ENCODE measurements at regions not wholly inside any gene's neighbourhood (a gene's known extent, or its start where the extent isn't known, plus 50 kb on each side); places are given as distances from the start of the nearest gene placed in this dataset.

GRCh38 chr5:4038994-4039393 lies 443.4 kb downstream of the IRX1 start (continued):
- TF ChIP-seq ZNF462 (CRISPR knock-in tag; IDR thresholded peaks at IDR 0.05), result no peak
- TF ChIP-seq POLR2AphosphoS5 (IDR thresholded peaks at IDR 0.05; ENCODE audit: low read depth), result no peak

- ATAC-seq, result no peak
- no peak for TF ChIP-seq ETS1 (IDR thresholded peaks at IDR 0.05)
- no peak for TF ChIP-seq CREB1 (CRISPR knock-in tag; IDR thresholded peaks at IDR 0.05; ENCODE audit: low read depth)
- TF ChIP-seq EZH2phosphoT487 (IDR thresholded peaks at IDR 0.05; ENCODE audit: unreplicated experiment), result no peak
- TF ChIP-seq CTCF (conservative IDR thresholded peaks at IDR 0.05; ENCODE audit: low read depth in 2 of 2), result no peak
- TF ChIP-seq NANOG (IDR thresholded peaks at IDR 0.05; ENCODE audit: borderline replicate concordance), result no peak
- TF ChIP-seq POLR2AphosphoS5 (IDR thresholded peaks at IDR 0.05; ENCODE audit: low read depth), result no peak
- TF ChIP-seq ZNF114 (CRISPR knock-in tag; IDR thresholded peaks at IDR 0.05), result no peak
- no peak for TF ChIP-seq ZNF331 (CRISPR knock-in tag; IDR thresholded peaks at IDR 0.05; ENCODE audit: low read depth)
- TF ChIP-seq STAT1 (IDR thresholded peaks at IDR 0.05; ENCODE audit: unreplicated experiment), result no peak
- TF ChIP-seq JUNB (IDR thresholded peaks at IDR 0.05; ENCODE audit: unreplicated experiment), result no peak
- TF ChIP-seq REST (IDR thresholded peaks at IDR 0.05; ENCODE audit: unreplicated experiment), result no peak
- no peak for TF ChIP-seq EZH2 (IDR thresholded peaks at IDR 0.05; ENCODE audit: low read depth, unreplicated experiment)
Measured at GRCh38 chr5:4042311-4042710, 446.7 kb downstream of the IRX1 start.

More at GRCh38 chr5:4042311-4042710, 446.7 kb downstream of the IRX1 start:
- no peaks in the 10 kb centered on the region for H3K27me3 Mint-ChIP-seq (ENCODE audit: insufficient read depth, low read depth, poor library complexity)
- no peak for DNase-seq (ENCODE audit: low spot score)
- H3K4me2 ChIP-seq, result no peak overlapping the region
- no peaks in the 10 kb centered on the region for H3K27me3 ChIP-seq (ENCODE audit: insufficient read depth)
- H3K9me3 Mint-ChIP-seq, result no peaks in the 10 kb centered on the region; the same call in 2 of the 3 replicates
- H3K27ac ChIP-seq (ENCODE audit: low read depth), result no peak overlapping the region
- no peaks in the 10 kb centered on the region for H3F3A ChIP-seq (replicated peaks; ENCODE audit: low read depth)
- no peaks in the 10 kb centered on the region for H4K20me1 ChIP-seq (replicated peaks; ENCODE audit: insufficient read depth)
- no peaks in the 10 kb centered on the region for H3K79me2 ChIP-seq (replicated peaks; ENCODE audit: insufficient read depth)
- no peaks in the 10 kb centered on the region for H3K36me3 ChIP-seq (ENCODE audit: insufficient read depth)
- no peak overlapping the region for H3K4me3 Mint-ChIP-seq
- H3K27ac Mint-ChIP-seq, result no peak overlapping the region
- H3K4me1 ChIP-seq (ENCODE audit: insufficient read depth), result no peaks in the 10 kb centered on the region
- no peak overlapping the region for H3K4me3 ChIP-seq
- H3K9me2 ChIP-seq (ENCODE audit: insufficient read depth), result peaks cover 13% of the 10 kb centered on the region; the same call in 1 of the 2 replicates
- no peak overlapping the region for H2AFZ ChIP-seq
- no peaks in the 10 kb centered on the region; the same call in 2 of the 3 replicates for H3K36me3 Mint-ChIP-seq (ENCODE audit: low read depth)
- H3K4me1 Mint-ChIP-seq, result no peaks in the 10 kb centered on the region

All from GM23338 (cell line).